AG04449 (cell line): ENCODE measurements at regions not wholly inside any gene's neighbourhood (a gene's known extent, or its start where the extent isn't known, plus 50 kb on each side); places are given as distances from the start of the nearest gene placed in this dataset.
"Not testable (repeated sequence)": the region's sequence is repeated elsewhere in the genome, so short reads cannot be mapped to it uniquely, and the experiment has no call there.

Experiments
- CTCF ChIA-PET: fragments of 350-600 bp; formaldehyde crosslinking; extraction: SDS; loops from one replicate; lab custom pipeline; 2021; ENCODE audit warnings: antibody characterized with exemption; lab: Yijun Ruan, JAX
- POLR2A ChIA-PET: fragments of 400-600, 350-600 bp; formaldehyde crosslinking; extraction: SDS; loops from one replicate; lab custom pipeline; 2020; ENCODE audit warnings: antibody characterized with exemption, inconsistent platforms; lab: Yijun Ruan, JAX
- DNase-seq: peaks from one replicate; pipeline ENCODE4 v3.0.0-alpha.2; 2010; ENCODE audit warnings: low read depth, low spot score
- H3K4me3 ChIP-seq: 2 replicates; pipeline ENCODE4 v1.5.1; 2011; ENCODE audit warnings: low read depth, mild to moderate bottlenecking, control low read depth, low read length
- CTCF ChIP-seq: IDR thresholded peaks from one replicate; pipeline ENCODE4 v1.5.1; 2011; ENCODE audit warnings: mild to moderate bottlenecking, moderate library complexity, low read length, control low read depth, inconsistent platforms; ENCODE audit not compliant: insufficient read depth; ENCODE audit errors: missing control alignments

- ChIA-PET POLR2A (no interaction called here), CTCF (no interaction called here)
- DNase-seq: no peak
- H3K4me3 ChIP-seq: no peak overlapping the region
- TF ChIP-seq CTCF: no peak
Observed at GRCh38 chr4:186840222-186840701, 116.6 kb upstream of the FAT1 start.

- no peak for DNase-seq
- H3K4me3 ChIP-seq: no peak overlapping the region
- ChIA-PET POLR2A (no interaction called here), CTCF (no interaction called here)
- no peak for TF ChIP-seq CTCF
Observed at GRCh38 chr4:186840771-186841301, 117.2 kb upstream of the FAT1 start.

GRCh38 chr4:186844059-186844681 is 120.5 kb upstream of the FAT1 start:
- POLR2A ChIA-PET: interaction anchor here (0.6 to 1.6 kb wide), 6 partner anchors 59 to 365 kb away, joined by 3 to 5 read pairs (median 4); no protein-coding TSS in a partner anchor
- CTCF ChIA-PET: interaction anchor here (0.8 to 1.0 kb wide), 2 partner anchors 14 to 175 kb away, joined by 3 read pairs; no protein-coding TSS in a partner anchor
- no peak for TF ChIP-seq CTCF
- no peak for DNase-seq
- H3K4me3 ChIP-seq: peak overlapping the region; percentile 37

- ChIA-PET POLR2A (interaction anchor here (0.6 to 1.6 kb wide), 4 partner anchors 40 to 364 kb away, joined by 3 to 5 read pairs (median 3); no protein-coding TSS in a partner anchor), CTCF (interaction anchor here (0.8 to 1.3 kb wide), 2 partner anchors 30 to 176 kb away, joined by 3 read pairs; no protein-coding TSS in a partner anchor)
- DNase-seq: peak; percentile 87
- no peak overlapping the region; the same call in 1 of the 2 replicates for H3K4me3 ChIP-seq
- no peak for TF ChIP-seq CTCF
Observed at GRCh38 chr4:186845137-186845842, 121.6 kb upstream of the FAT1 start.

GRCh38 chr4:186846426-186846825 is 122.8 kb upstream of the FAT1 start:
- ChIA-PET POLR2A (no interaction called here), CTCF (no interaction called here)
- no peak overlapping the region for H3K4me3 ChIP-seq
- TF ChIP-seq CTCF: no peak
- no peak for DNase-seq

- CTCF ChIA-PET, H3K4me3 ChIP-seq, DNase-seq, POLR2A ChIA-PET: not testable (repeated sequence)
Observed at GRCh38 chr4:186847429-186848131, 123.9 kb upstream of the FAT1 start.
